H9 (cell line): ENCODE measurements at regions not wholly inside any gene's neighbourhood (a gene's known extent, or its start where the extent isn't known, plus 50 kb on each side); places are given as distances from the start of the nearest gene placed in this dataset.
A peak's percentile ranks its signal among the peaks of the same experiment; 100 is the strongest.

Experiments used
- DNase-seq: peaks from one replicate; pipeline ENCODE4 v3.0.0-alpha.2; 2017
- H2AFZ ChIP-seq: one replicate; pipeline ENCODE4 v1.6.1; 2013; ENCODE audit warnings: mild to moderate bottlenecking, low read length, control low read depth, moderate library complexity
- H2AK5ac ChIP-seq: 2 replicates; pipeline ENCODE4 v1.6.1; 2013; ENCODE audit warnings: low read length, control low read depth, mixed read lengths; ENCODE audit not compliant: insufficient read length
- H2BK120ac ChIP-seq: one replicate; pipeline ENCODE4 v1.6.1; 2013; ENCODE audit warnings: low read depth, mild to moderate bottlenecking, low read length, control low read depth, inconsistent platforms; ENCODE audit not compliant: poor library complexity, severe bottlenecking
- H2BK12ac ChIP-seq: 2 replicates; pipeline ENCODE4 v1.6.1; 2013; ENCODE audit warnings: low read length, control low read depth, mixed read lengths, low read depth; ENCODE audit not compliant: insufficient read length
- H2BK15ac ChIP-seq: 2 replicates; pipeline ENCODE4 v1.6.1; 2013; ENCODE audit warnings: low read depth, low read length, control low read depth
- H2BK20ac ChIP-seq: one replicate; pipeline ENCODE4 v1.6.1; 2013; ENCODE audit warnings: low read depth, mild to moderate bottlenecking, low read length, control low read depth, inconsistent platforms; ENCODE audit not compliant: poor library complexity, severe bottlenecking
- H2BK5ac ChIP-seq: 2 replicates; pipeline ENCODE4 v1.6.1; 2013; ENCODE audit warnings: low read length, control low read depth, mixed read lengths; ENCODE audit not compliant: insufficient read length
- H3K14ac ChIP-seq: 2 replicates; pipeline ENCODE4 v1.6.1; 2013; ENCODE audit warnings: low read length, control low read depth; ENCODE audit not compliant: insufficient read depth
- H3K18ac ChIP-seq: 2 replicates; pipeline ENCODE4 v1.6.1; 2013; ENCODE audit warnings: low read depth, mild to moderate bottlenecking, mixed read lengths, low read length, control low read depth; ENCODE audit not compliant: insufficient read length
- H3K23ac ChIP-seq: 2 replicates; pipeline ENCODE4 v1.6.1; 2013; ENCODE audit warnings: low read length, control low read depth, mixed read lengths, low read depth; ENCODE audit not compliant: insufficient read length
- H3K23me2 ChIP-seq: 2 replicates; pipeline ENCODE4 v1.6.1; 2013; ENCODE audit warnings: low read depth, mild to moderate bottlenecking, mixed read lengths, low read length, control low read depth; ENCODE audit not compliant: insufficient read length, poor library complexity, severe bottlenecking
- H3K27ac ChIP-seq: 2 replicates; pipeline ENCODE4 v1.5.1; 2013; ENCODE audit warnings: low read length, control low read depth, mixed read lengths, low read depth; ENCODE audit not compliant: insufficient read length
- H3K27me3 ChIP-seq: 2 replicates; pipeline ENCODE4 v1.6.1; 2013; ENCODE audit warnings: low read length, control low read depth, inconsistent platforms; ENCODE audit not compliant: insufficient read depth
- H3K4ac ChIP-seq: 2 replicates; pipeline ENCODE4 v1.6.1; 2013; ENCODE audit warnings: low read depth, mild to moderate bottlenecking, control low read depth, inconsistent platforms, low read length, moderate library complexity
- H3K4me1 ChIP-seq: 2 replicates; pipeline ENCODE4 v1.6.1; 2013; ENCODE audit warnings: low read length, control low read depth, inconsistent platforms; ENCODE audit not compliant: insufficient read depth
- H3K4me2 ChIP-seq: 2 replicates; pipeline ENCODE4 v1.6.1; 2013; ENCODE audit warnings: low read length, control low read depth, mixed read lengths; ENCODE audit not compliant: insufficient read length, insufficient read depth
- H3K56ac ChIP-seq: 2 replicates; pipeline ENCODE4 v1.6.1; 2013; ENCODE audit warnings: low read depth, mild to moderate bottlenecking, mixed read lengths, low read length, control low read depth; ENCODE audit not compliant: insufficient read length
- H3K79me1 ChIP-seq: 2 replicates; pipeline ENCODE4 v1.6.1; 2013; ENCODE audit warnings: low read depth, mild to moderate bottlenecking, moderate library complexity, low read length, control low read depth, inconsistent platforms; ENCODE audit not compliant: insufficient read depth, poor library complexity, severe bottlenecking
- H3K79me2 ChIP-seq: 2 replicates; pipeline ENCODE4 v1.6.1; 2013; ENCODE audit warnings: low read length, control low read depth, inconsistent platforms; ENCODE audit not compliant: insufficient read depth
- H3K9ac ChIP-seq: 2 replicates; pipeline ENCODE4 v1.6.1; 2013; ENCODE audit warnings: low read length, control low read depth, mixed read lengths; ENCODE audit not compliant: insufficient read length; ENCODE audit errors: extremely low read depth
- H3K9me3 ChIP-seq: one replicate; pipeline ENCODE4 v1.6.1; 2013; ENCODE audit warnings: low read depth, low read length, inconsistent platforms; ENCODE audit not compliant: control insufficient read depth
- H3T11ph ChIP-seq: one replicate; pipeline ENCODE4 v1.6.1; 2013; ENCODE audit warnings: mild to moderate bottlenecking, low read length, control low read depth, inconsistent platforms
- H4K20me1 ChIP-seq: one replicate; pipeline ENCODE4 v1.6.1; 2013; ENCODE audit not compliant: control insufficient read depth, insufficient read length, insufficient read depth
- H4K5ac ChIP-seq: 2 replicates; pipeline ENCODE4 v1.6.1; 2013; ENCODE audit warnings: low read depth, mild to moderate bottlenecking, mixed read lengths, low read length, control low read depth; ENCODE audit not compliant: insufficient read length
- H4K8ac ChIP-seq: replicated peaks from 2 replicates; pipeline ENCODE4 v1.6.1; 2013; ENCODE audit warnings: low read length, control low read depth, mixed read lengths, low read depth; ENCODE audit not compliant: insufficient read length
- H4K91ac ChIP-seq: 2 replicates; pipeline ENCODE4 v1.6.1; 2013; ENCODE audit warnings: low read depth, mild to moderate bottlenecking, moderate library complexity, mixed read lengths, low read length, control low read depth; ENCODE audit not compliant: insufficient read length
- H3K27ac Mint-ChIP-seq, 3 experiments: 2 replicates in 2 of 3; 3 replicates in 1 of 3; pipeline ENCODE4 v1.8.0; 2020 to 2021; ENCODE audit warnings: mixed read lengths in 3 of 3, mild to moderate bottlenecking in 1 of 3, moderate library complexity in 1 of 3
- H3K27me3 Mint-ChIP-seq: 2 replicates; pipeline ENCODE4 v1.8.0; 2021; ENCODE audit warnings: low read depth, mild to moderate bottlenecking, moderate library complexity, mixed read lengths
- H3K36me3 Mint-ChIP-seq, 3 experiments: 2 replicates in 2 of 3; 3 replicates in 1 of 3; pipeline ENCODE4 v1.8.0; 2020 to 2021; ENCODE audit warnings: low read depth in 3 of 3, mixed read lengths in 3 of 3; ENCODE audit not compliant: insufficient read depth in 1 of 3
- H3K4me1 Mint-ChIP-seq, 2 experiments: 2 replicates each; pipeline ENCODE4 v1.8.0; 2020; ENCODE audit warnings: mixed read lengths in 2 of 2
- H3K4me3 Mint-ChIP-seq, 2 experiments: 2 replicates in 1 of 2; 3 replicates in 1 of 2; pipeline ENCODE4 v1.8.0; 2020 to 2021; ENCODE audit warnings: mild to moderate bottlenecking in 2 of 2, mixed read lengths in 2 of 2, moderate library complexity in 1 of 2
- H3K9me3 Mint-ChIP-seq, 2 experiments: 2 replicates in 1 of 2; 3 replicates in 1 of 2; pipeline ENCODE4 v1.8.0; 2020; ENCODE audit warnings: mild to moderate bottlenecking in 2 of 2, mixed read lengths in 2 of 2, moderate library complexity in 1 of 2
- CTCF ChIP-seq: fragments of 200-600 bp; sonication (generic); conservative IDR thresholded peaks from 3 replicates; pipeline ENCODE4 v1.8.0; 2021; ENCODE audit warnings: antibody characterized with exemption, mild to moderate bottlenecking
- WGBS: extraction: QIAGEN DNeasy Blood & Tissue Kit; methylation state at CpG from one replicate; pipeline ENCODE4 v1.1.7; 2013; ENCODE audit warnings: missing lambda C conversion rate, low lambda C conversion rate, mixed read lengths; ENCODE audit not compliant: insufficient read length; ENCODE audit errors: extremely low coverage; 5-methylcytosine and 5-hydroxymethylcytosine counted together

DNA sequence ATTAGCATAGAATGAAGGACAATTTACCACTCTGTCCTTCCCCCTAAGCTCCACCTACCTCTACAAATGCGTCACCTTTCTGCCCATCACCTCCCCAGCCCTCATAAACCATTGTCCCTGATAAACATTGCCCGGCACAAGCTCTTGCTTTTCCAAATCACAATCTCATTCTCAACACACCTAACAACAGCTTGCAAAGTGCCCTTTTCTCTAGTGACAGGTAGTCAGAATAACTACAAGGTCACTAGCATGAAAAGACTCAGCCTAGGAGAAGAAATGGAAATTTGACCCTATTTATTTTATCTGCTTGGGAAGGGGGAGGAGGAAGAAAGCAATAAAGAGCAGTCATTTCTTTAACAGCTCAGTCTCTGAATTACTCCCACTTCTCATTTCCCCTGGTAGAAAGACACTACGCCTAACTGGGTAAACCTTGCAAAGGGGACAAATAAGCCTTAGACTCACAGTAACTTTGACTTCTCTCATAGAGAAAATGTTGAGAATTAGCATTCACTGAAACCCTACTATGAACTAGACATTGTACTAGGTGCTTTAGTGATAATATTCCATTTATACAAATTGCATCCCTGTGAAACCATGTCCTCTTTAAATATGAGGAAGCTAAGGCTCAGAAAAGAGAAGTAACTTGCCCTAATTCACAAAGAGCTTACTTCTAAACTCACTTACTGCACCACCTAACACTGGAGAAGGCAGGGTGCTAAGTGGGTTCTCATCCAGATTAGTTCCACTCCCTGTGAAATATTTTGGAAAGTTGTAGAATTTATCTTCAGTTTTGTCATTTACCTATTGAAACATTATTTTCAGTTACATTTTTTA, 116.2 kb upstream of the FNDC3A start:
- Histone ChIP-seq H3K4me1 (no peaks in the 10 kb centered on the region; the same call in 1 of the 2 replicates), H2BK15ac (no peak overlapping the region), H3K23ac (no peak overlapping the region), H4K91ac (no peak overlapping the region), H3K9me3 (no peaks in the 10 kb centered on the region), H2BK12ac (no peak overlapping the region), H3K4ac (no peak overlapping the region), H2AFZ (peak overlapping the region; percentile 27), H3K79me2 (no peaks in the 10 kb centered on the region), H3K27me3 (no peaks in the 10 kb centered on the region), H2AK5ac (no peak overlapping the region), H3K9ac (no peak overlapping the region), H3K56ac (no peak overlapping the region), H4K20me1 (no peaks in the 10 kb centered on the region), H3K79me1 (no peaks in the 10 kb centered on the region), H4K8ac (no peak overlapping the region), H4K5ac (no peak overlapping the region), H3T11ph (no peak overlapping the region), H2BK20ac (no peak overlapping the region), H3K18ac (no peak overlapping the region), H3K23me2 (no peaks in the 10 kb centered on the region), H3K27ac (no peak overlapping the region), H3K14ac (no peak overlapping the region), H2BK120ac (no peak overlapping the region), H3K4me2 (no peak overlapping the region), H2BK5ac (no peak overlapping the region)
- Mint-ChIP-seq H3K4me1 (peaks cover 22% of the 10 kb centered on the region in 2 experiments), H3K9me3 (no peaks in the 10 kb centered on the region), H3K27me3 (no peaks in the 10 kb centered on the region; the same call in 1 of the 2 replicates), H3K27ac (no peak overlapping the region), H3K36me3 (no peaks in the 10 kb centered on the region), H3K4me3 (no peak overlapping the region)
- no peak for TF ChIP-seq CTCF
- no CpG with 5 or more reads among the region's 3 CpGs for WGBS
- DNase-seq: peak; percentile 49
